Peyer's patch (tissue), 4 donors: ENCODE measurements at regions not wholly inside any gene's neighbourhood (a gene's known extent, or its start where the extent isn't known, plus 50 kb on each side); places are given as distances from the start of the nearest gene placed in this dataset.

Experiments used
- DNase-seq, 3 donors: peaks; one replicate each; pipeline ENCODE4 v3.0.0-alpha.2; 2017 to 2019
- H3K27ac ChIP-seq, 4 donors: fragments of 200-600 bp; sonication (generic); one replicate each; pipeline ENCODE4 v1.5.1; 2016 to 2019
- H3K27me3 ChIP-seq, 2 donors: fragments of 200-600 bp; sonication (generic); one replicate each; pipeline ENCODE4 v1.5.1; 2019
- H3K36me3 ChIP-seq, 3 donors: fragments of 200-600 bp; sonication (generic); one replicate each; pipeline ENCODE4 v1.5.1; 2016 to 2019
- H3K4me1 ChIP-seq, 4 donors: fragments of 200-600 bp; sonication (generic); one replicate each; pipeline ENCODE4 v1.5.1; 2016 to 2019
- H3K4me3 ChIP-seq, 4 donors: fragments of 200-600 bp; sonication (generic); 1 replicate in 3 of 4; 2 replicates in 1 of 4; pipeline ENCODE4 v1.5.1; 2016 to 2019; ENCODE audit warnings: mild to moderate bottlenecking in 1 of 4
- H3K9me3 ChIP-seq, 4 donors: fragments of 200-600 bp; sonication (generic); one replicate each; pipeline ENCODE4 v1.5.1; 2016 to 2019; ENCODE audit warnings: mild to moderate bottlenecking in 1 of 4
- CTCF ChIP-seq, 6 experiments: fragments of 450-650 bp in 4 of 6; fragments of 200-600 bp in 2 of 6; sonication (generic) in 1 of 6; IDR thresholded peaks; one replicate each; pipeline ENCODE4 v1.5.1; 2017 to 2019; ENCODE audit warnings: antibody characterized with exemption in 6 of 6, mild to moderate bottlenecking in 3 of 6, moderate library complexity in 1 of 6
- POLR2A ChIP-seq, 2 donors: fragments of 450-650 bp; IDR thresholded peaks; one replicate each; pipeline ENCODE4 v1.5.1; 2017; ENCODE audit warnings: antibody characterized with exemption in 2 of 2, mild to moderate bottlenecking in 2 of 2, moderate library complexity in 2 of 2

GRCh38 chr3:152047465-152047864, 174.0 kb downstream of the SUCNR1 start:
- TF ChIP-seq CTCF (IDR thresholded peaks at IDR 0.05) (no peak), POLR2A (IDR thresholded peaks at IDR 0.05) (no peak)
- no peaks in the 10 kb centered on the region for H3K9me3 ChIP-seq
- no peaks in the 10 kb centered on the region for H3K4me1 ChIP-seq
- no peak overlapping the region for H3K27ac ChIP-seq
- no peak for DNase-seq
- no peaks in the 10 kb centered on the region for H3K36me3 ChIP-seq
- H3K27me3 ChIP-seq, result no peaks in the 10 kb centered on the region
- H3K4me3 ChIP-seq, result no peak overlapping the region

GRCh38 chr3:152048831-152049230, 175.4 kb downstream of the SUCNR1 start:
- Histone ChIP-seq H3K4me3 (no peak overlapping the region), H3K4me1 (no peaks in the 10 kb centered on the region), H3K27ac (no peak overlapping the region), H3K27me3 (no peaks in the 10 kb centered on the region), H3K9me3 (no peaks in the 10 kb centered on the region), H3K36me3 (no peaks in the 10 kb centered on the region)
- no peak for DNase-seq
- TF ChIP-seq CTCF (IDR thresholded peaks at IDR 0.05) (no peak), POLR2A (IDR thresholded peaks at IDR 0.05) (no peak)

GRCh38 chr3:152050903-152051302, 177.5 kb downstream of the SUCNR1 start:
- Histone ChIP-seq H3K4me1 (no peaks in the 10 kb centered on the region), H3K27me3 (no peaks in the 10 kb centered on the region), H3K4me3 (no peak overlapping the region), H3K9me3 (no peaks in the 10 kb centered on the region), H3K27ac (no peak overlapping the region), H3K36me3 (no peaks in the 10 kb centered on the region)
- DNase-seq, result no peak
- TF ChIP-seq POLR2A (IDR thresholded peaks at IDR 0.05), result no peak
- TF ChIP-seq CTCF (IDR thresholded peaks at IDR 0.05), result no peak

- Histone ChIP-seq H3K4me1 (no peaks in the 10 kb centered on the region), H3K27me3 (no peaks in the 10 kb centered on the region), H3K27ac (no peak overlapping the region), H3K36me3 (no peaks in the 10 kb centered on the region), H3K9me3 (no peaks in the 10 kb centered on the region), H3K4me3 (no peak overlapping the region)
- TF ChIP-seq CTCF (IDR thresholded peaks at IDR 0.05), result no peak
- TF ChIP-seq POLR2A (IDR thresholded peaks at IDR 0.05), result no peak
- no peak for DNase-seq
Observed at GRCh38 chr3:152051501-152052404, 178.3 kb downstream of the SUCNR1 start.

- H3K27ac ChIP-seq, result no peak overlapping the region
- no peak for DNase-seq
- no peaks in the 10 kb centered on the region for H3K4me1 ChIP-seq
Observed at GRCh38 chr3:152053866-152054265, 180.4 kb downstream of the SUCNR1 start.

More at GRCh38 chr3:152053866-152054265, 180.4 kb downstream of the SUCNR1 start:
- H3K9me3 ChIP-seq, result no peaks in the 10 kb centered on the region
- H3K4me3 ChIP-seq, result no peak overlapping the region
- no peaks in the 10 kb centered on the region for H3K27me3 ChIP-seq
- no peaks in the 10 kb centered on the region for H3K36me3 ChIP-seq
- TF ChIP-seq POLR2A (IDR thresholded peaks at IDR 0.05), result no peak
- no peak for TF ChIP-seq CTCF (IDR thresholded peaks at IDR 0.05)
